A549 (cell line): ENCODE measurements at regions not wholly inside any gene's neighbourhood (a gene's known extent, or its start where the extent isn't known, plus 50 kb on each side); places are given as distances from the start of the nearest gene placed in this dataset.

Source experiments
- ATAC-seq, 2 experiments: fragments of 200-7000 bp in 1 of 2; fragments of >200 bp in 1 of 2; cut with Nextera tagmentation in 1 of 2; cut with Tn5 transposase in 1 of 2; 3 replicates each; pipeline versions ENCODE4 v1.8.0 to v1.9.1; 2018 to 2020; ENCODE audit warnings: mild to moderate bottlenecking in 1 of 2, moderate library complexity in 1 of 2
- CTCF ChIA-PET: fragments of 300-600 bp; sonication (Branson Sonifier 250); formaldehyde crosslinking; extraction: SDS; loops from one replicate; lab custom pipeline; 2021; ENCODE audit warnings: antibody characterized with exemption, inconsistent platforms; lab: Yijun Ruan, JAX
- POLR2A ChIA-PET: fragments of 350-600 bp; formaldehyde crosslinking; extraction: SDS; loops from one replicate; lab custom pipeline; 2021; ENCODE audit warnings: antibody characterized with exemption, inconsistent platforms; lab: Yijun Ruan, JAX
- DNase-seq, 2 experiments: peaks; one replicate each; pipeline versions ENCODE4 v3.0.0 to v3.0.0-alpha.2; 2011 to 2016; ENCODE audit warnings: low read depth in 1 of 2, low spot score in 1 of 2
- FAIRE-seq: peaks from 2 replicates; lab custom pipeline; 2011; peaks lifted over from hg19 to GRCh38; lab: Jason Lieb, UNC
- H3K27ac ChIP-seq, 2 experiments: fragments of >200 bp; sonication (Bioruptor Twin); formaldehyde crosslinking; 3 replicates each; pipeline ENCODE4 v1.5.1; 2016 to 2017
- H3K4me1 ChIP-seq: fragments of >200 bp; sonication (Bioruptor Twin); formaldehyde crosslinking; 3 replicates; pipeline ENCODE4 v1.6.1; 2016
- H3K4me2 ChIP-seq: fragments of >200 bp; sonication (Bioruptor Twin); formaldehyde crosslinking; 3 replicates; pipeline ENCODE4 v1.6.1; 2016
- H3K4me3 ChIP-seq: fragments of >200 bp; sonication (Bioruptor Twin); formaldehyde crosslinking; 3 replicates; pipeline ENCODE4 v1.5.1; 2016
- H3K9me3 ChIP-seq: fragments of >200 bp; sonication (Bioruptor Twin); formaldehyde crosslinking; 3 replicates; pipeline ENCODE4 v1.6.1; 2016
- ATOH8 ChIP-seq: fragments of 250-450 bp; sonication (Bioruptor Pico); IDR thresholded peaks from 2 replicates; pipeline ENCODE4 v1.5.0; 2020; ENCODE audit warnings: low read depth, mild to moderate bottlenecking, moderate library complexity
- CBX2 ChIP-seq: fragments of 200-600 bp; sonication (generic); IDR thresholded peaks from 2 replicates; pipeline ENCODE4 v1.6.1; 2016; ENCODE audit warnings: low read depth, mild to moderate bottlenecking, borderline replicate concordance
- EHF ChIP-seq: fragments of 250-450 bp; sonication (Bioruptor Pico); IDR thresholded peaks from 2 replicates; pipeline ENCODE4 v1.5.0; 2020; ENCODE audit warnings: mild to moderate bottlenecking
- ELK1 ChIP-seq: fragments of 150-350 bp; IDR thresholded peaks from 2 replicates; pipeline ENCODE4 v1.6.1; 2014; ENCODE audit warnings: low read depth, mild to moderate bottlenecking, low read length
- ESRRA ChIP-seq: fragments of 150-350 bp; IDR thresholded peaks from 2 replicates; pipeline ENCODE4 v1.6.1; 2014; ENCODE audit warnings: mild to moderate bottlenecking, low read length, borderline replicate concordance
- HDAC2 ChIP-seq: fragments of 200-600 bp; sonication (generic); IDR thresholded peaks from 2 replicates; pipeline ENCODE4 v1.6.1; 2016
- HOXA7 ChIP-seq: fragments of 250-450 bp; sonication (Bioruptor Pico); IDR thresholded peaks from 2 replicates; pipeline ENCODE4 v1.5.0; 2020; ENCODE audit warnings: mild to moderate bottlenecking, moderate library complexity
- JUNB ChIP-seq: fragments of >200 bp; sonication (Bioruptor Twin); formaldehyde crosslinking; IDR thresholded peaks from 2 replicates; pipeline ENCODE4 v1.6.1; 2016
- MAFK ChIP-seq: fragments of 450-650 bp; IDR thresholded peaks from 2 replicates; pipeline ENCODE4 v1.6.1; 2014; ENCODE audit not compliant: partially characterized antibody
- MAX ChIP-seq: IDR thresholded peaks from 2 replicates; pipeline ENCODE4 v1.6.1; 2012
- MAZ ChIP-seq: fragments of 150-350 bp; IDR thresholded peaks from 2 replicates; pipeline ENCODE4 v1.6.1; 2014; ENCODE audit warnings: antibody characterized with exemption, low read depth, low read length, borderline replicate concordance
- MYC ChIP-seq: IDR thresholded peaks from 2 replicates; pipeline ENCODE4 v1.6.1; 2012; ENCODE audit warnings: mild to moderate bottlenecking, inconsistent platforms, low read length, improper control_type of control experiment, borderline replicate concordance
- NFE2L2 ChIP-seq: fragments of 150-350 bp; conservative IDR thresholded peaks from 2 replicates; pipeline ENCODE4 v1.6.1; 2014; ENCODE audit warnings: low read length
- NPAS2 ChIP-seq: fragments of 250-450 bp; sonication (Bioruptor Pico); IDR thresholded peaks from 2 replicates; pipeline ENCODE4 v1.8.0; 2022; ENCODE audit warnings: mild to moderate bottlenecking, moderate library complexity, borderline replicate concordance
- POLR2A ChIP-seq: IDR thresholded peaks from 2 replicates; pipeline ENCODE4 v1.6.1; 2012; ENCODE audit warnings: mild to moderate bottlenecking, low read length
- POLR2AphosphoS2 ChIP-seq: conservative IDR thresholded peaks from 2 replicates; pipeline ENCODE4 v1.6.1; 2012; ENCODE audit warnings: low read length, improper control_type of control experiment, inconsistent platforms
- RARB ChIP-seq: fragments of 250-450 bp; sonication (Bioruptor Pico); IDR thresholded peaks from 2 replicates; pipeline ENCODE4 v1.8.0; 2021; ENCODE audit warnings: mild to moderate bottlenecking, moderate library complexity
- RCOR1 ChIP-seq: fragments of 150-350 bp; IDR thresholded peaks from 2 replicates; pipeline ENCODE4 v1.6.1; 2014; ENCODE audit warnings: antibody characterized with exemption, low read length, low read depth
- RNF2 ChIP-seq: fragments of 200-600 bp; sonication (generic); IDR thresholded peaks from 2 replicates; pipeline ENCODE4 v1.6.1; 2016; ENCODE audit warnings: low read depth, mild to moderate bottlenecking, antibody characterized with exemption, moderate library complexity, borderline replicate concordance
- SMC3 ChIP-seq: fragments of >200 bp; sonication (Bioruptor Twin); formaldehyde crosslinking; IDR thresholded peaks from 3 replicates; pipeline ENCODE4 v1.6.1; 2018; ENCODE audit warnings: inconsistent platforms
- TP53 ChIP-seq: fragments of 250-450 bp; sonication (Bioruptor Pico); IDR thresholded peaks from 2 replicates; pipeline ENCODE4 v1.5.0; 2021; ENCODE audit warnings: mild to moderate bottlenecking, moderate library complexity
- ZNF302 ChIP-seq: fragments of 250-450 bp; sonication (Bioruptor Pico); IDR thresholded peaks from 2 replicates; pipeline ENCODE4 v1.9.0; 2021; ENCODE audit warnings: inconsistent platforms, mild to moderate bottlenecking, moderate library complexity
- ZSCAN20 ChIP-seq: fragments of 250-450 bp; sonication (Bioruptor Pico); IDR thresholded peaks from 2 replicates; pipeline ENCODE4 v1.8.0; 2022; ENCODE audit warnings: mild to moderate bottlenecking, moderate library complexity
- WGBS: methylation state at CpG from one replicate; pipeline ENCODE4 v1.1.6; 2017; ENCODE audit errors: missing lambda C conversion rate; 5-methylcytosine and 5-hydroxymethylcytosine counted together
- TF ChIP-seq, protein P1 (sequence below): fragments of >200 bp; sonication (Bioruptor Twin); formaldehyde crosslinking; IDR thresholded peaks from 3 replicates; pipeline ENCODE4 v1.5.1; 2016
- TF ChIP-seq, protein P2 (sequence below): fragments of 450-650 bp; IDR thresholded peaks from 2 replicates; pipeline ENCODE4 v1.6.1; 2014; ENCODE audit warnings: antibody characterized with exemption
- TF ChIP-seq, protein P3 (sequence below): fragments of >200 bp; sonication (Bioruptor Twin); formaldehyde crosslinking; IDR thresholded peaks from 2 replicates; pipeline ENCODE4 v1.6.1; 2016
- TF ChIP-seq, protein P4 (sequence below): IDR thresholded peaks from 2 replicates; pipeline ENCODE4 v1.6.1; 2012; ENCODE audit warnings: low read depth, borderline replicate concordance
- TF ChIP-seq, protein P5 (sequence below): fragments of >200 bp; sonication (Bioruptor Twin); formaldehyde crosslinking; IDR thresholded peaks from 3 replicates; pipeline ENCODE4 v1.6.1; 2016

- POLR2A ChIA-PET: no interaction called here
- TF ChIP-seq RCOR1: no peak
- TF ChIP-seq MAFK: no peak
- no peak for TF ChIP-seq JUNB
- Histone ChIP-seq H3K4me3 (no peak overlapping the region), H3K9me3 (no peaks in the 10 kb centered on the region), H3K4me1 (peaks cover 3% of the 10 kb centered on the region; the same call in 1 of the 3 replicates), H3K4me2 (no peak overlapping the region), H3K27ac (no peak overlapping the region)
- CTCF ChIA-PET: interaction anchor here (0.7 to 3.1 kb wide), 4 partner anchors 16 to 322 kb away, joined by 3 to 8 read pairs (median 5); no protein-coding TSS in a partner anchor
- 46% methylated on average over 4 of the region's 4 CpGs for WGBS
- no peak for FAIRE-seq
- DNase-seq: no peak
- no peak for ATAC-seq
Measured at GRCh38 chr17:36726199-36726598, 124.8 kb downstream of the MRM1 start.

GRCh38 chr17:36727052-36727451 lies 125.7 kb downstream of the MRM1 start:
- ATAC-seq: no peak; a peak in 1 of 6 replicates

DNA sequence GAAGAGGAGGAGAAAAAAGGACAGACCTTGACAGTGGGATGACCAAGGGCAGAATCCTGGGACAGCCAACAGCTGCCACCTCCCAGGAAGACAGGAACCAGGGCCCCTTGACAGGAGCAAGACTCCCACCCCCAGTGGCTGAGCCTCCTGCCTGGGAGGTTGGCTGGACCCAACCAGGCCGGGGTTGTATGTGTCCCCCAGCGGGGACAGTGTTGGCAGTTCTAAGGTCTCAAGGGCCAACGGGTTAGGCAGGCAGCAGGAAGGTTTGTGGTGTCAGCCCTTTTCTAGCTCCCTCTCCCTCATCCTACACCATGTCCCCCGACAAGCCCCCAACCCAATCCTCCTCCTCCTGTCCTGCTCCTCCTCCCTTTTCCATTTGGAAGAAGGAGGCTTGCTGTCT lies 126.2 kb downstream of the MRM1 start:
- peaks cover under 1% of the 10 kb centered on the region; the same call in 1 of the 3 replicates for H3K4me1 ChIP-seq
- FAIRE-seq (no peak), DNase-seq (no peak), ATAC-seq (no peak)
- H3K4me2 ChIP-seq: no peak overlapping the region
- H3K9me3 ChIP-seq: no peaks in the 10 kb centered on the region
- H3K4me3 ChIP-seq: no peak overlapping the region
- CTCF ChIA-PET: interaction anchor here (1.5 kb wide), 1 partner anchor 21 kb away, joined by 3 read pairs; no protein-coding TSS in a partner anchor
- 31% methylated on average over 4 of the region's 4 CpGs for WGBS
- H3K27ac ChIP-seq: no peak overlapping the region
- POLR2A ChIA-PET: no interaction called here
- TF ChIP-seq CBX2 (no peak), JUNB (no peak), MAZ (no peak), ZSCAN20 (no peak), ESRRA (no peak), NFE2L2 (no peak), MYC (no peak), POLR2A (no peak), TP53 (CRISPR knock-in tag) (no peak), RNF2 (no peak)
- TF ChIP-seq, protein P1, sequence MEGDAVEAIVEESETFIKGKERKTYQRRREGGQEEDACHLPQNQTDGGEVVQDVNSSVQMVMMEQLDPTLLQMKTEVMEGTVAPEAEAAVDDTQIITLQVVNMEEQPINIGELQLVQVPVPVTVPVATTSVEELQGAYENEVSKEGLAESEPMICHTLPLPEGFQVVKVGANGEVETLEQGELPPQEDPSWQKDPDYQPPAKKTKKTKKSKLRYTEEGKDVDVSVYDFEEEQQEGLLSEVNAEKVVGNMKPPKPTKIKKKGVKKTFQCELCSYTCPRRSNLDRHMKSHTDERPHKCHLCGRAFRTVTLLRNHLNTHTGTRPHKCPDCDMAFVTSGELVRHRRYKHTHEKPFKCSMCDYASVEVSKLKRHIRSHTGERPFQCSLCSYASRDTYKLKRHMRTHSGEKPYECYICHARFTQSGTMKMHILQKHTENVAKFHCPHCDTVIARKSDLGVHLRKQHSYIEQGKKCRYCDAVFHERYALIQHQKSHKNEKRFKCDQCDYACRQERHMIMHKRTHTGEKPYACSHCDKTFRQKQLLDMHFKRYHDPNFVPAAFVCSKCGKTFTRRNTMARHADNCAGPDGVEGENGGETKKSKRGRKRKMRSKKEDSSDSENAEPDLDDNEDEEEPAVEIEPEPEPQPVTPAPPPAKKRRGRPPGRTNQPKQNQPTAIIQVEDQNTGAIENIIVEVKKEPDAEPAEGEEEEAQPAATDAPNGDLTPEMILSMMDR: no peak
- TF ChIP-seq, protein P2, sequence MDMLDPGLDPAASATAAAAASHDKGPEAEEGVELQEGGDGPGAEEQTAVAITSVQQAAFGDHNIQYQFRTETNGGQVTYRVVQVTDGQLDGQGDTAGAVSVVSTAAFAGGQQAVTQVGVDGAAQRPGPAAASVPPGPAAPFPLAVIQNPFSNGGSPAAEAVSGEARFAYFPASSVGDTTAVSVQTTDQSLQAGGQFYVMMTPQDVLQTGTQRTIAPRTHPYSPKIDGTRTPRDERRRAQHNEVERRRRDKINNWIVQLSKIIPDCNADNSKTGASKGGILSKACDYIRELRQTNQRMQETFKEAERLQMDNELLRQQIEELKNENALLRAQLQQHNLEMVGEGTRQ: no peak

More at GRCh38 chr17:36727052-36727451, 125.7 kb downstream of the MRM1 start:
- 42% methylated on average over 8 of the region's 8 CpGs for WGBS
- TF ChIP-seq, protein P3, sequence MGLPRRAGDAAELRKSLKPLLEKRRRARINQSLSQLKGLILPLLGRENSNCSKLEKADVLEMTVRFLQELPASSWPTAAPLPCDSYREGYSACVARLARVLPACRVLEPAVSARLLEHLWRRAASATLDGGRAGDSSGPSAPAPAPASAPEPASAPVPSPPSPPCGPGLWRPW: no peak
- TF ChIP-seq HDAC2: no peak
- TF ChIP-seq MAX: no peak
- no peak for TF ChIP-seq EHF
- no peak for TF ChIP-seq TP53 (CRISPR knock-in tag)
- no peak for TF ChIP-seq NPAS2 (CRISPR knock-in tag)
- no peak for TF ChIP-seq POLR2AphosphoS2
- no peak for TF ChIP-seq ATOH8 (CRISPR knock-in tag)
- no peak for TF ChIP-seq ELK1
- TF ChIP-seq SMC3: no peak
- TF ChIP-seq ZNF302 (CRISPR knock-in tag): no peak
- TF ChIP-seq RARB (CRISPR knock-in tag): no peak
- no peak for TF ChIP-seq NFE2L2
- TF ChIP-seq RCOR1: no peak
- TF ChIP-seq, protein P4, sequence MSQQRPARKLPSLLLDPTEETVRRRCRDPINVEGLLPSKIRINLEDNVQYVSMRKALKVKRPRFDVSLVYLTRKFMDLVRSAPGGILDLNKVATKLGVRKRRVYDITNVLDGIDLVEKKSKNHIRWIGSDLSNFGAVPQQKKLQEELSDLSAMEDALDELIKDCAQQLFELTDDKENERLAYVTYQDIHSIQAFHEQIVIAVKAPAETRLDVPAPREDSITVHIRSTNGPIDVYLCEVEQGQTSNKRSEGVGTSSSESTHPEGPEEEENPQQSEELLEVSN: no peak
- TF ChIP-seq, protein P5, sequence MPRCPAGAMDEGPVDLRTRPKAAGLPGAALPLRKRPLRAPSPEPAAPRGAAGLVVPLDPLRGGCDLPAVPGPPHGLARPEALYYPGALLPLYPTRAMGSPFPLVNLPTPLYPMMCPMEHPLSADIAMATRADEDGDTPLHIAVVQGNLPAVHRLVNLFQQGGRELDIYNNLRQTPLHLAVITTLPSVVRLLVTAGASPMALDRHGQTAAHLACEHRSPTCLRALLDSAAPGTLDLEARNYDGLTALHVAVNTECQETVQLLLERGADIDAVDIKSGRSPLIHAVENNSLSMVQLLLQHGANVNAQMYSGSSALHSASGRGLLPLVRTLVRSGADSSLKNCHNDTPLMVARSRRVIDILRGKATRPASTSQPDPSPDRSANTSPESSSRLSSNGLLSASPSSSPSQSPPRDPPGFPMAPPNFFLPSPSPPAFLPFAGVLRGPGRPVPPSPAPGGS: no peak
- no peak for TF ChIP-seq HOXA7 (CRISPR knock-in tag)
- TF ChIP-seq, all 56 proteins: peak for 0
- no peaks in the 10 kb centered on the region for H3K9me3 ChIP-seq
- no peak overlapping the region for H3K27ac ChIP-seq
- peaks cover 3% of the 10 kb centered on the region; the same call in 1 of the 3 replicates for H3K4me1 ChIP-seq
- no peak overlapping the region for H3K4me3 ChIP-seq
- POLR2A ChIA-PET: no interaction called here
- CTCF ChIA-PET: interaction anchor here (1.5 to 3.1 kb wide), 2 partner anchors 21 to 321 kb away, joined by 3 to 8 read pairs; no protein-coding TSS in a partner anchor
- no peak overlapping the region for H3K4me2 ChIP-seq
- FAIRE-seq: no peak
- no peak for DNase-seq
